ENCODE measurements at regions not wholly inside any gene's neighbourhood (a gene's known extent, or its start where the extent isn't known, plus 50 kb on each side); places are given as distances from the start of the nearest gene placed in this dataset.

- no peak for TF ChIP-seq ARNT (IDR thresholded peaks at IDR 0.05)
- no peak for TF ChIP-seq ATF7 (IDR thresholded peaks at IDR 0.05)
- no peak for TF ChIP-seq ZNF75A (CRISPR knock-in tag; IDR thresholded peaks at IDR 0.05)
- no peak for TF ChIP-seq RFX5 (IDR thresholded peaks at IDR 0.05; ENCODE audit: low read depth, low read length)
- TF ChIP-seq ZNF347 (CRISPR knock-in tag; IDR thresholded peaks at IDR 0.05; ENCODE audit: low read depth) = no peak
These were observed 334.2 kb downstream of the NUP35 start (continued) for GRCh38 chr2:183458460-183458859.

GRCh38 chr2:183459466-183459865 lies 335.2 kb downstream of the NUP35 start:
- no peak overlapping the region for H2AFZ ChIP-seq (ENCODE audit: low read depth, low read length)
- FAIRE-seq (no peak), DNase-seq (ENCODE audit: extremely low read depth in 1 of 4, low spot score in 3 of 4) (no peak), ATAC-seq (no peak)
- H3K4me3 ChIP-seq = no peak overlapping the region
- no peaks in the 10 kb centered on the region for H3K4me1 ChIP-seq (replicated peaks in 1 of 2; ENCODE audit: control insufficient read depth in 2 of 2, insufficient read depth in 2 of 2, low read length in 2 of 2)
- H3K27ac ChIP-seq (ENCODE audit: extremely low read depth, low read depth, low read length) = no peak overlapping the region
- 1% methylated on average over 4 of the region's 4 CpGs for WGBS (ENCODE audit: insufficient coverage, low coverage, missing lambda C conversion rate)
- H3K9ac ChIP-seq (ENCODE audit: insufficient read depth in 1 of 2, low read depth in 2 of 2, low read length in 2 of 2) = no peak overlapping the region
- intact Hi-C loops (cut with micrococcal nuclease) (no loop called here), in situ Hi-C loops (cut with MboI) (no loop called here)
- H3K9me3 ChIP-seq (replicated peaks; ENCODE audit: control insufficient read depth, insufficient read depth, low read depth, low read length) = no peaks in the 10 kb centered on the region
- CTCF ChIA-PET (ENCODE audit: low intra/inter-chr PET ratio) = no interaction called here
- POLR2A ChIA-PET = no interaction called here
- H3K36me3 ChIP-seq (ENCODE audit: control insufficient read depth, insufficient read depth, low read length) = no peaks in the 10 kb centered on the region
- H3K27me3 ChIP-seq (ENCODE audit: control insufficient read depth in 2 of 2, insufficient read depth in 2 of 2, low read length in 2 of 2) = no peaks in the 10 kb centered on the region
- TF ChIP-seq ZEB2 (IDR thresholded peaks at IDR 0.05) (no peak), SMARCE1 (IDR thresholded peaks at IDR 0.05) (no peak), TFAM (CRISPR knock-in tag; conservative IDR thresholded peaks at IDR 0.05) (no peak), ZNF41 (CRISPR knock-in tag; conservative IDR thresholded peaks at IDR 0.05) (no peak), NCOA6 (IDR thresholded peaks at IDR 0.05) (no peak), GATAD2A (IDR thresholded peaks at IDR 0.05) (no peak), NR4A1 (CRISPR knock-in tag; IDR thresholded peaks at IDR 0.05) (no peak), NR4A1 (tag; IDR thresholded peaks at IDR 0.05) (no peak), ID3 (CRISPR knock-in tag; IDR thresholded peaks at IDR 0.05) (no peak), ID3 (tag; IDR thresholded peaks at IDR 0.05) (no peak)
- H4K20me1 ChIP-seq (replicated peaks; ENCODE audit: control insufficient read depth, insufficient read depth, low read length) = no peaks in the 10 kb centered on the region
- no peaks in the 10 kb centered on the region for H3K79me2 ChIP-seq (ENCODE audit: control insufficient read depth, insufficient read depth, low read length)
- H3K9me1 ChIP-seq (ENCODE audit: control insufficient read depth, insufficient read depth, low read length) = no peaks in the 10 kb centered on the region
- no peak overlapping the region for H3K4me2 ChIP-seq (ENCODE audit: insufficient read depth, low read length)
- no TSS peak for BruUV-seq (replicated peaks)
